ENCODE measurements at regions not wholly inside any gene's neighbourhood (a gene's known extent, or its start where the extent isn't known, plus 50 kb on each side); places are given as distances from the start of the nearest gene placed in this dataset.

GRCh38 chr11:80379620-80380278 is 938.9 kb upstream of the TENM4 start:
- no peak for TF ChIP-seq CTCF (IDR thresholded peaks at IDR 0.05)
- TF ChIP-seq POLR2A (IDR thresholded peaks at IDR 0.05), result no peak
